IMR-90 (cell line): ENCODE measurements at regions not wholly inside any gene's neighbourhood (a gene's known extent, or its start where the extent isn't known, plus 50 kb on each side); places are given as distances from the start of the nearest gene placed in this dataset.

Source experiments
- BHLHE40 ChIP-seq: fragments of 150-350 bp; IDR thresholded peaks from 2 replicates; pipeline ENCODE4 v1.6.1; 2016; ENCODE audit warnings: mild to moderate bottlenecking, low read depth, low read length
- CEBPB ChIP-seq: IDR thresholded peaks from 2 replicates; pipeline ENCODE4 v1.6.1; 2012; ENCODE audit warnings: low read depth, low read length, improper control_type of control experiment
- CHD1 ChIP-seq: IDR thresholded peaks from 2 replicates; pipeline ENCODE4 v1.6.1; 2012; ENCODE audit warnings: low read depth, low read length, improper control_type of control experiment
- MAZ ChIP-seq: IDR thresholded peaks from 2 replicates; pipeline ENCODE4 v1.6.1; 2012; ENCODE audit warnings: low read depth, mild to moderate bottlenecking, low read length, improper control_type of control experiment, moderate library complexity, borderline replicate concordance
- NFE2L2 ChIP-seq: fragments of 150-350 bp; IDR thresholded peaks from 2 replicates; pipeline ENCODE4 v1.6.1; 2016; ENCODE audit warnings: low read depth, mild to moderate bottlenecking, low read length
- POLR2A ChIP-seq: IDR thresholded peaks from 2 replicates; pipeline ENCODE4 v1.6.1; 2012; ENCODE audit warnings: mild to moderate bottlenecking, low read depth, low read length
- RAD21 ChIP-seq: IDR thresholded peaks from 2 replicates; pipeline ENCODE4 v1.6.1; 2012; ENCODE audit warnings: low read length, improper control_type of control experiment
- RFX5 ChIP-seq: IDR thresholded peaks from 2 replicates; pipeline ENCODE4 v1.8.0; 2012; ENCODE audit warnings: low read depth, mild to moderate bottlenecking, low read length, moderate library complexity
- TF ChIP-seq, protein P1 (sequence below): conservative IDR thresholded peaks from 2 replicates; pipeline ENCODE4 v1.5.1; 2012; ENCODE audit warnings: mild to moderate bottlenecking, low read depth, low read length, improper control_type of control experiment

DNA sequence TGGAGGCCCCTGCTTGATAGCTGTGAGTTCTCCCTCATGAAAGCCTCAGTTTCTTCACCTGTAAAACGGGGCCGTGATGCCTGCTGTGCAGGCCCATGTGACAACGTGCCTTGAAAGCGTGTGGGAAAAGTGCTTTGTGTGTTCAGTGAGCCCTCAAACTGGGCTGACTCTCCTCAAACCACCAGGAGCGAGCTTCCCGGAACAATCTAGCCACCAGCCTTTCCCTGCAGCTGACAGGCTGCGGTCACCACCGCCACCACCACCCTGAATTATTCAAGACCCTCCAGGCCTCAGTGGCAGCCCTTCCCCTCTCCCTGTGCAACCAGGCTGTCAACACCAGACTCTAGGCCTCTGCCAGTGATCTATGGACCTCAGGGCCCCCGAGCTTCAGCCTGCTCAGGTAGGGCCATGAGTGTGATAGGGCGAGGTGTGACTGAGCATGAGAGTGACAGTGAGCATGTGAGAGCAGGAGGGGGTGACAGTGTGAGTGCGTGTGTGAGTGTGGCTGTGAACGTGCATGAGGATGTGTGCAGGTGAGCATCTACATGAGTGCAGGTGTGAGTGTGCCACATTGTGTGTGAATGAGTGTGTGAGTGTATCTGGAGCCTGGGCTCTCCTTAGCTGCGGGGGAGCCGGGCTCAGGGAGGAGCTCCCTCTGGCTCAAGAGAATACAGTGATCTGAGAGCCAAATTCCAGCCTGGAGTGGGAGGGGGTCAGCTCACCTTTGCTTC is 53.3 kb upstream of the PSD2 start:
- TF ChIP-seq, protein P1, sequence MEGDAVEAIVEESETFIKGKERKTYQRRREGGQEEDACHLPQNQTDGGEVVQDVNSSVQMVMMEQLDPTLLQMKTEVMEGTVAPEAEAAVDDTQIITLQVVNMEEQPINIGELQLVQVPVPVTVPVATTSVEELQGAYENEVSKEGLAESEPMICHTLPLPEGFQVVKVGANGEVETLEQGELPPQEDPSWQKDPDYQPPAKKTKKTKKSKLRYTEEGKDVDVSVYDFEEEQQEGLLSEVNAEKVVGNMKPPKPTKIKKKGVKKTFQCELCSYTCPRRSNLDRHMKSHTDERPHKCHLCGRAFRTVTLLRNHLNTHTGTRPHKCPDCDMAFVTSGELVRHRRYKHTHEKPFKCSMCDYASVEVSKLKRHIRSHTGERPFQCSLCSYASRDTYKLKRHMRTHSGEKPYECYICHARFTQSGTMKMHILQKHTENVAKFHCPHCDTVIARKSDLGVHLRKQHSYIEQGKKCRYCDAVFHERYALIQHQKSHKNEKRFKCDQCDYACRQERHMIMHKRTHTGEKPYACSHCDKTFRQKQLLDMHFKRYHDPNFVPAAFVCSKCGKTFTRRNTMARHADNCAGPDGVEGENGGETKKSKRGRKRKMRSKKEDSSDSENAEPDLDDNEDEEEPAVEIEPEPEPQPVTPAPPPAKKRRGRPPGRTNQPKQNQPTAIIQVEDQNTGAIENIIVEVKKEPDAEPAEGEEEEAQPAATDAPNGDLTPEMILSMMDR: no peak
- no peak for TF ChIP-seq CHD1
- no peak for TF ChIP-seq RFX5
- no peak for TF ChIP-seq RAD21
- no peak for TF ChIP-seq MAZ
- no peak for TF ChIP-seq CEBPB
- TF ChIP-seq POLR2A: no peak
- no peak for TF ChIP-seq NFE2L2
- no peak for TF ChIP-seq BHLHE40
